Mammary epithelial cell (primary cell): ENCODE measurements at regions not wholly inside any gene's neighbourhood (a gene's known extent, or its start where the extent isn't known, plus 50 kb on each side); places are given as distances from the start of the nearest gene placed in this dataset.

ENCODE experiments used
- EZH2 ChIP-seq: IDR thresholded peaks from 2 replicates; pipeline ENCODE4 v1.6.1; 2012; ENCODE audit warnings: low read length, inconsistent platforms, borderline replicate concordance
- TF ChIP-seq, protein P1 (sequence below), 2 donors: IDR thresholded peaks in 1 of 2; conservative IDR thresholded peaks in 1 of 2; 2 replicates each; pipeline ENCODE4 v1.5.1; 2011 to 2012; ENCODE audit warnings: inconsistent platforms in 2 of 2, low read length in 2 of 2, mild to moderate bottlenecking in 2 of 2, control low read depth in 1 of 2, low read depth in 1 of 2; ENCODE audit not compliant: insufficient read depth in 1 of 2; ENCODE audit errors: extremely low read depth in 1 of 2

DNA sequence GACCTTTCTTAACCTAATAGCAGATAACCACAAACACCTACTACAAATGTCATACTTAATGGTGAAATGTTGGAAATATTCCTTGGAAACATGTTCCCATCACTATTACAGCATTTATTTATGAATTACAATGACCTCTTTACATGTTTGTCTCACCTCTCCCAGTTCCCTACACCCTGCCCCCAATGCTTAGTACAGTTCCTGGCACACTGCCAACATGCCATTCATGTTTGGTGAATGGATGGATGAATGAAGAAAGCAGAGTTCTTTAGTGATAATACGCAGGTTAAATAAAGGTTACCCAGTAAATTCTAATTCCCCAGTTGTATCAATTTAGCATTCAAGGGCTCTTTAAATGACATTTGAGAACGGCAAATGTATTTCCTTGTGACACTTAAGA, 259.9 kb upstream of the ATP11B start:
- TF ChIP-seq, protein P1, sequence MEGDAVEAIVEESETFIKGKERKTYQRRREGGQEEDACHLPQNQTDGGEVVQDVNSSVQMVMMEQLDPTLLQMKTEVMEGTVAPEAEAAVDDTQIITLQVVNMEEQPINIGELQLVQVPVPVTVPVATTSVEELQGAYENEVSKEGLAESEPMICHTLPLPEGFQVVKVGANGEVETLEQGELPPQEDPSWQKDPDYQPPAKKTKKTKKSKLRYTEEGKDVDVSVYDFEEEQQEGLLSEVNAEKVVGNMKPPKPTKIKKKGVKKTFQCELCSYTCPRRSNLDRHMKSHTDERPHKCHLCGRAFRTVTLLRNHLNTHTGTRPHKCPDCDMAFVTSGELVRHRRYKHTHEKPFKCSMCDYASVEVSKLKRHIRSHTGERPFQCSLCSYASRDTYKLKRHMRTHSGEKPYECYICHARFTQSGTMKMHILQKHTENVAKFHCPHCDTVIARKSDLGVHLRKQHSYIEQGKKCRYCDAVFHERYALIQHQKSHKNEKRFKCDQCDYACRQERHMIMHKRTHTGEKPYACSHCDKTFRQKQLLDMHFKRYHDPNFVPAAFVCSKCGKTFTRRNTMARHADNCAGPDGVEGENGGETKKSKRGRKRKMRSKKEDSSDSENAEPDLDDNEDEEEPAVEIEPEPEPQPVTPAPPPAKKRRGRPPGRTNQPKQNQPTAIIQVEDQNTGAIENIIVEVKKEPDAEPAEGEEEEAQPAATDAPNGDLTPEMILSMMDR (conservative IDR thresholded peaks at IDR 0.05 in 1 of 2, IDR thresholded peaks at IDR 0.05 in 1 of 2; ENCODE audit: extremely low read depth in 1 of 2, insufficient read depth in 1 of 2, low read depth in 1 of 2, low read length in 2 of 2), result no peak
- TF ChIP-seq EZH2, result no peak
